NCI-H2081 (cell line): ENCODE measurements at regions not wholly inside any gene's neighbourhood (a gene's known extent, or its start where the extent isn't known, plus 50 kb on each side); places are given as distances from the start of the nearest gene placed in this dataset.
A peak's percentile ranks its signal among the peaks of the same experiment; 100 is the strongest.
"Not testable (repeated sequence)": the region's sequence is repeated elsewhere in the genome, so short reads cannot be mapped to it uniquely, and the experiment has no call there.

ENCODE experiments used
- DNase-seq, 2 experiments: peaks; one replicate each; lab custom pipeline; 2025; lab: John Stamatoyannopoulos, UW

GRCh38 chr14:101247842-101248725 is 313.2 kb upstream of the DIO3 start:
- no peak for DNase-seq

GRCh38 chr14:101248840-101249675 is 312.2 kb upstream of the DIO3 start:
- no peak for DNase-seq

DNA sequence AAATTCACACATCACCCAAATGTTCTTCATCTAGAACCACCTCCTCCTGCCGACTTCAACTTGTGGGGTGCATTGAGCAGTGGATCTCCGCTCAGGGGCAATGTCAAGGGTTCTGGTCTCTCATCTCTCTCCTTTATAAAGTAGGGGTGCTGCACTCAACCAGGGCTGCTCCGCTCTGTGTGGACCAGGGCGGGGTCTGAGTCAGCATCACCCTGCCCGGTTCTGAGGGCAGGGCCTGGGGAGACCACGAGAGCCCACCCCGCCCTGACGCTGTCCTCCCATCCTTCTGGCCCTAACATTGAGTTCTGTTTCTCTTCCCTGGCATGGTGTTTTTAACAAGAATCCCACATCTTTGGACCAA is 311.6 kb upstream of the DIO3 start:
- DNase-seq = no peak

- peak in 1 of 2 experiments; percentile 8 for DNase-seq
Observed at GRCh38 chr14:101250336-101250947, 310.9 kb upstream of the DIO3 start.

- no peak for DNase-seq
Observed at GRCh38 chr14:101250948-101251811, 310.1 kb upstream of the DIO3 start.

- DNase-seq = no peak
Observed at GRCh38 chr14:101251812-101252442, 309.4 kb upstream of the DIO3 start.

- no peak for DNase-seq
Observed at GRCh38 chr14:101252443-101253214, 308.7 kb upstream of the DIO3 start.

DNA sequence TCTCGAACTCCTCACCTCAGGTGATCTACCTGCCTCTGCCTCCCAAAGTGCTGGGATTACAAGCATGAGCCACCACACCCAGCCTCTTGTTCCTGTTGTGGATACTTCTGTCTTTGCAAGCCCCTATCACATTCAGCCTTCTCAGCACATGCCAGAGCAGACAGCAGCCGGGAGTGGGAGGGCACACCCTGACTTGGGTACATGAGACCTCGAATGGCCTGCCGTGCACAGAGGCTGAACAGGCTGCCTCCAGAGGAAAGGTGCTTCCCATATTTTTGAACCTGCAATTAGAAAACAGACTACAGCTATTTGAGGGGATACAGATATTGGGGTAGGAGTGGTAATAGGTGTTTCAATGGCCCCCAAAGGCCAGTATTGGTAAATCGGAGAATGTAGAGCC is 307.3 kb upstream of the DIO3 start:
- no peak for DNase-seq

DNA sequence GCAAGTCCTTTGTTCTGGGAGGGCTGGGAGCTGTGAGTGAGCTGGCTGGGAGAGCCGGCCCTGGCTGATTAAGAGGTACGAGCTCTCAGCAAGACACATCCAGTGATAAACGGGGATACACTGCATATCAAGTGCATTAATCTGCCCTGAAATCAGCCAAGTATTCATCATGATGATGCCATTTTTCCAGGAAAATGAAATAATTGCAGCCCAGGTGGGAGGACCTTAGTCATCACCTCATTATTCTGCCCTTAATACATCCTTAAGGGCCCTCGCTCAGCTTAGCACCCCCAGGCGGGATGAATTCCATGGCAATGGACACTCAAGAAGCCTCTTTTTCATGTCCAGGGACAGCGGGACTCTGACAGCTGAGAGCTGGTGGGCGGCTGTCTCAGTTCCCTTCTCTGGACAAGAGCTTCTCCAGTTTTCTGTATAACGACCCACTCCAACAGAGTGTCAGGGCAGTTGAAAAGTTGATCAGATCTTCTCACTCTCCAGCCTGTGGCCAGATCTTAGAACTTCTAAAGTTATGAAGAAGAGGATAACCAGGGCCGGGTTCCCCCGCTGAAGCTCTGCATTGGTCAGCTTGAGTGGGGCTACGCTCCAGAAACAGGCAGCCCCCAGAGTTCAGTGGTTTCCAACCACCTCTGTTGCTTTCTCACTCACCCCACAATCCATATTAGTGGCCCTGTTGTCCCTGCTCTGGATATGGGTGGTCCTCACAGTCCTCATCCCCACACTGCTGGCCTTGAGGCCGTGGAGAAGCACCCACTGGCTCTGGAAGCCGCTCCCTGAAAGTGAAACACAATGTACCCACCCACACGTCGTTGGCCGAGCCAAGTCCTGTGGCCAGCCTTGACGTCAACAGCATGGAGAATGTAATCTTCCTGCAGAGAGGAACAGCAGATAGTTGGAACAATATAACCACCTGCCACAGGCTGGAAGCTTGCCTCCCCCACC is 306.2 kb upstream of the DIO3 start:
- DNase-seq = no peak

GRCh38 chr14:101255765-101256125 is 305.6 kb upstream of the DIO3 start:
- DNase-seq = no peak

DNA sequence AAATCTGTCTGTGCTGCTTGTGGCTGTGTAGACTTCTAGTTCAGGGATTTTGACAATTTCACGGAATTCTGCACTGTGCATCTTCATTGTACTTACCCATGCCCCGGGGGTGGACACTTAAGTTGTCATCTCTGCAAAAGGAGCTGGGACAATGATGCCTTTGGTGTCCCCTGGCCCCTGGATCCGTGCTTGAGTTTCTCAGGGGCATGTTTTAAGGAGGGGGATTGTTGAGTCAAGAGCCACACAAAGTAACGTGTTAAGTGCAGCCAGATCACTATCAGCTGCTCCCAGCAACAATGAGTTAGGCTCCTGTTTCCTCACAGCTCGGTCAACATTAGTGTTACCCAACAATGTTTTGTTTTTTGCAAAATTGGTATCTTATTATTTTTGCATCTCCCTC is 305.0 kb upstream of the DIO3 start:
- no peak for DNase-seq

DNA sequence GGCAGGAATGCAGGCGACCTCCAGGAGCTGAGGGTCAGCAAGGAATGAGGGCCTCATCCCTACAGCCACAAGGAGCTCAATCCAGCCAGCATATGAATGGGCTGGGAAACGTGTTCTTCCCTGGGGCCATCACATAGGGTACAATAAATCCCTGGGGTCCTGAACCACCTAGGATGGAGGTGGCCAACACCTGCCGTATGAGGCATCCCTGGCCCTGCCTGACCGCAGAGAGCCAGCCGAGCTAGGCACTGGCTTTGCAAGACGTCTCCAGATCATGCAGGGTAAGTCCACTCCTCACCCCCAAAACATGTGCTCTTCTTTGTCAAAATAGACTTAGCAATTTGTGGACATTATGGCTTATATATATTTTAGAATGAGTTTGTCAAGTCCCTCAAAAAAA is 303.7 kb upstream of the DIO3 start:
- DNase-seq = no peak

DNA sequence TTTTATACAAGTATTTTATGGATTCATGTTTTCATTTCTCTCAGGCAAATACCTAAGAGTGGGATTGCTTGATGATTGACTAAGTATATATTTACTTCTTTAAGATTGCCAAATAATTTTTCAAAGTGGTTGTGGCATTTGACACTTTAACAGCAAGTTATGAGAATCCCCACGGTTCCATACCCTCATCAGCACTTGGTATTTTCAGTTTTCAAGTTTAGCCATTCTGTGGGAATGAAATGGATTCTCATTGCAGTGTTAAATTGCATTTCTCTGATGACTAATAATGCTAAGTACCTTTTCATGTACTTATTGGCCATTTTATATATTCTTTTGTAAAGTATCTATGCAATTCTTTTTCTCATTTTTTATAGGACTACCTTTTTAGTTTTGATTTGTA is 301.5 kb upstream of the DIO3 start:
- no peak for DNase-seq

DNA sequence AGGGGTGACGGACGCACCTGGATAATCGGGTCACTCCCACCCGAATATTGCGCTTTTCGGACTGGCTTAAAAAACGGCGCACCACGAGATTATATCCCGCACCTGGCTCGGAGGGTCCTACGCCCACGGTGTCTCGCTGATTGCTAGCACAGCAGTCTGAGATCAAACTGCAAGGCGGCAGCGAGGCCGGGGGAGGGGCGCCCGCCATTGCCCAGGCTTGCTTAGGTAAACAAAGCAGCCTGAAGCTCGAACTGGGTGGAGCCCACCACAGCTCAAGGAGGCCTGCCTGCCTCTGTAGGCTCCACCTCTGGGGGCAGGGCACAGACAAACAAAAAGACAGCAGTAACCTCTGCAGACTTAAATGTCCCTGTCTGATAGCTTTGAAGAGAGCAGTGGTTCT is 294.9 kb upstream of the DIO3 start:
- not testable (repeated sequence) for DNase-seq

GRCh38 chr14:101273091-101273490 is 288.2 kb upstream of the DIO3 start:
- DNase-seq = no peak

GRCh38 chr14:101276309-101277091 is 284.8 kb upstream of the DIO3 start:
- no peak for DNase-seq

GRCh38 chr14:101282418-101282817 is 278.9 kb upstream of the DIO3 start:
- DNase-seq = no peak

GRCh38 chr14:101284711-101285110 is 276.6 kb upstream of the DIO3 start:
- DNase-seq = no peak
